NCI-H524 treated with DMSO at 0.1 percent for 48 hours (cell line): ENCODE measurements at regions not wholly inside any gene's neighbourhood (a gene's known extent, or its start where the extent isn't known, plus 50 kb on each side); places are given as distances from the start of the nearest gene placed in this dataset.
"Not testable (repeated sequence)": the region's sequence is repeated elsewhere in the genome, so short reads cannot be mapped to it uniquely, and the experiment has no call there.

ENCODE experiments used
- DNase-seq: peaks from one replicate; lab custom pipeline; 2025; lab: John Stamatoyannopoulos, UW

- no peak for DNase-seq
Observed at GRCh38 chr6:144477396-144477795, 192.3 kb downstream of the UTRN start.

DNA sequence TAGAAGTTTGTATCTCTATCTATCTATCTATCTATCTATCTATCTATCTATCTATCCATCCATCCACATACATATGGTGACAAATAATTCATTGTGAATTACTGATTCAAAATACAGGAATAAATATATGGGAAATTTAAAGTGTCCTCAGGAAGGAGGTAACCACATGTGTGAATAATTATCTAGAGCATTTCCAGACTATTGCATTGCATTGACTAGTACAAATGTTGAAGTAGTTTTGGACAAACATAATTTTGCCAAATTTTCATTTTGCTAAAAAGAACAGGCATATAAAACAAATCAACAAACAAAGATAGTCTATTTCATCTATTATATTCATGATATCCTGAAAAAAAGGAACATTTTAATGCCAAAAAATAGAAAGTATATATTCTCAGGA is 192.7 kb downstream of the UTRN start:
- no peak for DNase-seq

GRCh38 chr6:144478483-144478882 is 193.3 kb downstream of the UTRN start:
- DNase-seq = no peak

GRCh38 chr6:144479991-144480390 is 194.9 kb downstream of the UTRN start:
- DNase-seq = no peak

DNA sequence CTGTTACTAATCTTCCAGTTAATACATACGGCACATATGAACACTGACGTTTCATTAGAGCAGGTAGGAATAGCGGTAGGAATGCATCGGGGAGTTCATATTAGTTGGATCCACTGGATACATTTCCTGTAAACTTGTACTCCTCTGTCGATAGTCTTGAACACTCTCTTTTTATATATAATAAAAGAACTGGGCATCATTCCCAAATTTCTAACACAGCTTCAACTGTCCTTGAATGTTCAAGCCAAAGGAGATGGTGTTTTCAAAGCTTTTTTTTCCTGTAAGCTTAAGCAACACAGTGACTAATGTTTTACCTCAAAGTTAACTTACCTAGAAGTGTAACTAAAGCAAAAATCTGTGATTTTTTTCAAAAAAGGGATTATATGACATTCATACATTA is 195.3 kb downstream of the UTRN start:
- DNase-seq = no peak

DNA sequence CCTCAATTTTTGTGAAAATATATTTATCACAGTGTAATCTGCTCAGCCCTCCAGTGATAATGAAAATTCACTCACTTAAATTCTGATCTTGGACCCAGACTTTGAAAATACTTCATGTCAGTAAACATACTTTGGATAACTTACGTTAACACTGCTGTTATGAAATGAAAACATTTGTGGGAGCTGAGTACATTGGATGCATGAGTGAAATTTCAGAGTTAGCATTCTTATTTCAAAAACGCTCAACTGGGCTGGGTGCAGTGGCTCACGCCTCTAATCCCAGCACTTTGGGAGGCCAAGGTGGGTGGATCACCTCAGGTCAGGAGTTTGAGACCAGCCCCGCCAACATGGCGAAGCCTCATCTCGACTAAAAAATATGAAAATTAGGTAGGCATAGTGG is 196.4 kb downstream of the UTRN start:
- no peak for DNase-seq

GRCh38 chr6:144482142-144482541 is 197.0 kb downstream of the UTRN start:
- DNase-seq = peak; percentile 62

DNA sequence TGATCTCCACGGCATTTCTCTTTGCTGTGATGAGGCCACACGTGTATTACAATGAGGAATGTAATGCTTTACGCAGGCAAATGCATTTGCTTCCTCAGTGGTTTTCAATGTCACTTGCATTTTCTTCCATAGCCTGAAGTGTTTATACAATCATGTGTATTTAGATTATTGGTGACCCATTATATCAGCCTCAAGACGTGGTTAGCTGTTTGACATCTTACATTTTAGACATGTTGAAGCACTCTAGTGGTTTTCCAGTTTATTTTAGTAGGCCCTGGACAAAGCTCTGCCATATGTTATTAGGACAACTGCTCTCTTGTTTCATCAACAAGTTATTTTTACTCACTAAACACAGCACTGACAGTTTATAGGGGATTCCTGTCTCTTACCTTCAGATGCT is 200.4 kb downstream of the UTRN start:
- no peak for DNase-seq

DNA sequence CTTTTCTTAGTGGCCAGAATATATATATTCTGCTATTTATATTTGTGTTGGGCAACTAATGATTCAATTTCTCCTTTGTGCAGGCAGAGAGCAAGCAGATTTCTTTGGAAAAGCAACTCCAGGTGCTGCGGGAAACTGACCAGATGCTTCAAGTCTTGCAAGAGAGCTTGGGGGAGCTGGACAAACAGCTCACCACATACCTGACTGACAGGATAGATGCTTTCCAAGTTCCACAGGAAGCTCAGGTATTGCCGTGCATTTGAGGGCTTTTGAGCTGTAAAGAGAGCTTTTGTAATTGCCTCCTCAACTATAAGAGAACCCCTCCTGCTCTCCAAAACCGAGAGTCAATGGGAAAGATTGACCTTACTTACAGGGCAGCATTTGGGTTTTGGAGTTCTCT is 203.5 kb downstream of the UTRN start:
- no peak for DNase-seq

DNA sequence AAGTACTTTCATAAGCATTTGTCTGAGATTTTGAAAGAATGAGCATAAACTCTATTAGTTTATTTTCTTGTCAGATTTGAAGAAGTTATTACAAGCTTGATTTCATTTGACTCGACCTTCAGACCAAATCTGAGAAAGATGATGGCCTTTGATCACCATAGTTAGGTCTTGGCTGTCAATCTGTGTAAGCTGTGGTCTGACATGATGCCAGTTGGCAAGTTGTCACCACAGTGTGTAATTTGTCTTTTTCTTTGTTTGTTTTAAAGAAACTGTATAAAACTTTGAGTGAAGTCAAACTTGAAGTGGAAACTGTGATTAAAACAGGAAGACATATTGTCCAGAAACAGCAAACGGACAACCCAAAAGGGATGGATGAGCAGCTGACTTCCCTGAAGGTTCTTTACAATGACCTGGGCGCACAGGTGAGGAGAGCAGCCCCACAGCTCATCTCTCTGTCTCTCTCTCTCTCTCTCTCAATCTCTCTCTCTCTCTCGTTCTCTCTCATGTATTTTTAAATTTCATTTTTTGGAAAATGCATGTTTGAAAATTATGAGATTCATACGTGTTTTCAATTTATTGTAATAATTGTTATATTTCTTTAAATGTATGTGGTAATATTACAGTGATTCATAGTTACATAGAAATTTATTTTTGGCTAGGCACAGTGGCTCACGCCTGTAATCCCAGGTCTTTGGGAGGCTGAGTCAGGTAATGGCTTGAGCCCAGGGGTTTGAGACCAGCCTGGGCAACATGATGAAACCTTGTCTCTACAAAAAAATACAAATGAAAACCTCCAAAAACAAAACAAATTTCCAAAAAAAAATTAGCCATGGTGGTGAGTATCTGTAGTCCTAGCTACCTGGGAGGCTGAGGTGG is 208.1 kb downstream of the UTRN start:
- DNase-seq = no peak

- not testable (repeated sequence) for DNase-seq
Observed at GRCh38 chr6:144495076-144495475, 209.9 kb downstream of the UTRN start.

GRCh38 chr6:144497650-144498049 is 212.5 kb downstream of the UTRN start:
- DNase-seq = no peak

DNA sequence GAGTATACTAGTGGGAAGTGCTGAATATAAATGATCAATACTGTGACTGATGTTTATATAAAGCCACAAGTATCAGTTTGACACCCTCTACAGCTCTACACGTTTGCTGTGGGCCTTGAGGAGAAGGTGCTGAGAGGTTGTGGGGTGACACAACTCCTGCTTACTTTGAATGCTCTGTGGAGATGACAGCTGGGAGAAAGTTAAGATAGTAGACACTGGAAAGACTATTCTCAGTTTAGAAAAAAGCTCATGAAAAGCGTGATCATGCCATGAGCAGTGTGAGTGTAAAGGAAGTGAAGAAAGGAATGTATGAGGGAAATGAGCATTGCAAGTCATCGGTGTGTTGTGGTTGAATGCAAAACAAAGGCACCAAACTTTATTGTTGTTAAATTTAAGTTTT is 215.8 kb downstream of the UTRN start:
- DNase-seq = no peak

- not testable (repeated sequence) for DNase-seq
Observed at GRCh38 chr6:144505214-144505613, 220.1 kb downstream of the UTRN start.

- not testable (repeated sequence) for DNase-seq
Observed at GRCh38 chr6:144506051-144506450, 220.9 kb downstream of the UTRN start.

DNA sequence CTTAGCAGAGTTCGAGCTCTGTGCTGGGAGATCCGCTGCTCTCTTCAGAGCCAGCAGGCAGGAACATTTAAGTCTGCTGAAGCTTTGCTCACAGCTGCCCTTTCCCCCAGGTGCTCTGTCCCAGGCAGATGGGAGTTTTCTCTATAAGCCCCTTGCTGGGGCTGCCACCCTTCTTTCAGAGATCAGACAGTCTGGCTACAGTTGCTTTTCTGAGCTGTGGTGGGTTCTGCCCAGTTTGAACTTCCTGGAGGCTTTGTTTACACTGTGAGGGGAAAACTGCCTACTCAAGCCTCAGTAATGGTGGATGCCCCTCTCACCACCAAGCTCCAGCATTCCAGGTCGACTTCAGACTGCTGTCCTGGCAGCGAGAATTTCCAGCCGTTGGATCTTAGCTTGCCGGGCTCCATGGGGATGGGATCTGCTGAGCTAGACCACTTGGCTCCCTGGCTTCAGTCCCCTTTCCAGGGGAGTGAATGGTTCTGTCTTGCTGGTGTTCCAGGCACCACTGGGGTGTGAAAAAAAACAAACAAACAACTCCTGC is 222.7 kb downstream of the UTRN start:
- not testable (repeated sequence) for DNase-seq

DNA sequence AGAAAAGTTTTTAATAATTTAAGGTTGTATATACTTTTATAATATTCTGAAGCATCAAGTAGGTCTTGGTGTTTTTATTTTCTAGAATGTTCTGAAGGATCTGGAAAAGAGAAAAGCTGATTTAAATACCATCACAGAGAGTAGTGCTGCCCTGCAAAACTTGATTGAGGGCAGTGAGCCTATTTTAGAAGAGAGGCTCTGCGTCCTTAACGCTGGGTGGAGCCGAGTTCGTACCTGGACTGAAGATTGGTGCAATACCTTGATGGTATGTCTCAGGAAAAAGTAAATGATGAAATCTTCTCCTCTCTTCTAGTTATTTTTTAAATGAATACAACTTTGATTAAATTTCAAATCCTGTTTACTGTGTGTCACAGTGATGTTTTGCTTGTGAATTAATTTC is 225.7 kb downstream of the UTRN start:
- no peak for DNase-seq

- DNase-seq = no peak
Observed at GRCh38 chr6:144515761-144516160, 230.6 kb downstream of the UTRN start.

DNA sequence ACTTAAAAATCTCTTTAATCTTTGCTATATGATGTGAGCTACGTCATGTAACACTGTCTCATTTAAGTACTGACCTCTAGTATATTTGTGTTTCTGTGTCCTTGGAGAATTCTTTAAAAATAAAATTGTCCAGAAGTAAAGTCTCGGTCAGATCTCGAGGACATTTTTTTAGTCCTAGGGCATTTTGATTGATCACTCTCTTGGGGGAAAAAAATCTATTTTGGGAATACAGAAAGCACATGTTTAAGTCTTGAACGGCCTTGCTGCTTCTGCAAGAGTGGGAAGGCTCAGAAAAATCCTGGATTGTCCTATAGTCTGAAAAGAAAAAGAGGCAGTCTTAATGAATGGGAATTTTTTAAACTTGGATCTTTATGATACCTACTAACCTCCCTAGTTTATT is 234.3 kb downstream of the UTRN start:
- DNase-seq = no peak

DNA sequence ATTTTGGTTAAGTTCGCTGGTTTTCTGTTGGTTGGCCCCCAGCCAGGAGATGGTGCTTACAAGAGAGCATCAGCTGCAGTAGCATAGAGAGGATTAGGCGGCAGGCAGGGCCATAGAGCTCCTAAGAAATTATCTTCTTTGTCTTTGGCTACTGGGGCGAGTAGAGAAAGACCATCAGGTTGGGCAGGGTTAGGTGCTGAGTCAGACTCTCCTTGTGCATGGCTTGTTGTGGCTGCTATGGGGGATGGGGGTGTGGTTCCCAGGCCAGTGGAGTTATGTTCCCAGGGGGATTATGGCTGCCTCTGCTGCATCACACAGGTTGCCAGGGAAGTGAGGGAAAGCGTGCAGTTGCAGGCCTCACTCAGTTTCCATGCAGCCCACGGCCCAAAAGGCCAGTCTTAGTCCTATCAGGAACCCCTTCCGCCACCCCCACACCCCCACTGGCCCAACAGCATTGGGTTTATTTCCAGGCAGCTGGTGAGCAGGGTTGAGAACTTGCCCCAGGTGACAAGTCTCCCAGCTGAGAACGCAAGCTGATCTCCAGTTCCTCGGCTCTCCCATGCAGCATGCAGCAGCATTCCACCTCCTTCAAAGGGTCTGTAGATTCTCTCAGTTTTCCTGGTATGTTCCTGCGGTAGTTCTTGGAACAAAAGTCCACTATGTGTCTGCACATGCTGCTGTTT is 243.7 kb downstream of the UTRN start:
- no peak for DNase-seq

GRCh38 chr6:144530118-144530517 is 245.0 kb downstream of the UTRN start:
- DNase-seq = no peak

DNA sequence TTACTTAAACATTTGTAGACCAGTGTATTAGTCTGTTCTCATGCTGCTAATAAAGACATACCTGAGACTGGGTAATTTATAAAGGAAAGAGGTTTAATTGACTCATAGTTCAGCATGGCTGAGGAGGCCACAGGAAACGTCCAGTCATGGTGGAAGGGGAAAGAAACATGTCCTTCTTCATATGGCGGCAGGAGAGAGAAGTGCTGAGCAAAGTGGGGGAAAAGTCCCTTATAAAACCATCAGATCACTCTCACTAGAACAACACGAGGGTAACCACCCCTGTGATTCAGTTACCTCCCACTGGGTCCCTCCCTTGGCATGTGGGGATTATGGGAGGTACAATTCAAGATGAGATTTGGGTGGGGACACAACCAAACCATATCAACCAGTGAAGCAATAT is 247.1 kb downstream of the UTRN start:
- not testable (repeated sequence) for DNase-seq

DNA sequence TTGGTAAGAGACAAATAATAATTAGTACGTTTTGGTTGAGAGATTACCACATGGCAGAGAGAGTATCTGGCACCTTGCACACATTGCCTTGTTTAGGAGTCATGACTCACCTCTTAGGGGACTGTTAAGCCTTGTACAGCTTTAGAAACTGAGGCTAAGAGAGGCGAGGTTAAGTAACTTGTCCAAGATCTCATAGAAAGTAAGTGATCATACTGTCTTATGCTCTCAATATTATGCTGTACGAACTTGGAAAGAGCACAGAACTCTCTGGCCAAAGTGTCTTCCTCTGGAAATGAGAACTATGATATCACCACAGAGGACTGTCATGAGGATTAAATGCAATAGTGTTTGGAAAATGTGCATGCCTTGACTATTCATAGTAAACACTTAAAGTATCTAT is 249.0 kb downstream of the UTRN start:
- no peak for DNase-seq
